ENCODE measurements at regions not wholly inside any gene's neighbourhood (a gene's known extent, or its start where the extent isn't known, plus 50 kb on each side); places are given as distances from the start of the nearest gene placed in this dataset.

DNA sequence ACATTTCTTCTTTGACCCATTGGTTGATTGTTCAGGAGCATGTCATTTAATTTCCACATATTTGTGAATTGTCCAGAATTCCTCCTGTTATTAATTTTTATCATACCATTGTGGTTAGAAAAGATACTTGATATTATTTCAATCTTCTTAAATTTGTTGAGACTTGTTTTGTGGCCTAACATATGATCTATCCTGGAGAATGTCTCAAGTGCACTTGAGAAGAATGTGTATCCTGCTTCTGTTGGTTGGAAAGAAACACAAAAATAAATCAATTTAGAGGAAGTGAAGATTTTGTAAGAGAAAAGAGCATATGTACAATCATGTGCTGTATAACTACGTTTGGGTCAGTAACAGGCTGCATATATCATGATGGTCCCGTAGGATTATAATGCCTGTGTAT, 118.6 kb upstream of the CDC42EP3 start:
- Histone ChIP-seq H3K27me3 (ENCODE audit: control insufficient read depth in 4 of 4, insufficient read depth in 4 of 4, low read length in 3 of 4) (no peaks in the 10 kb centered on the region), H3K9ac (ENCODE audit: low read depth in 1 of 2, low read length in 2 of 2) (no peak overlapping the region), H3K4me1 (ENCODE audit: control insufficient read depth in 4 of 4, insufficient read depth in 4 of 4, low read length in 3 of 4) (peaks cover 0 to 4% (median 0%) of the 10 kb centered on the region in 4 donors), H3K9me3 (ENCODE audit: control insufficient read depth in 4 of 4, low read length in 3 of 4) (peaks cover 0 to 9% (median 4%) of the 10 kb centered on the region in 4 donors), H3K36me3 (ENCODE audit: control insufficient read depth in 4 of 4, insufficient read depth in 3 of 4, low read depth in 1 of 4, low read length in 3 of 4) (no peaks in the 10 kb centered on the region), H3K27ac (ENCODE audit: low read depth in 1 of 2, low read length in 2 of 2) (no peak overlapping the region), H3K4me3 (ENCODE audit: low read depth in 1 of 3, low read length in 3 of 3) (no peak overlapping the region)
- TF ChIP-seq, protein P1, sequence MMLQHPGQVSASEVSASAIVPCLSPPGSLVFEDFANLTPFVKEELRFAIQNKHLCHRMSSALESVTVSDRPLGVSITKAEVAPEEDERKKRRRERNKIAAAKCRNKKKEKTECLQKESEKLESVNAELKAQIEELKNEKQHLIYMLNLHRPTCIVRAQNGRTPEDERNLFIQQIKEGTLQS (IDR thresholded peaks at IDR 0.05): no peak
- no peak for TF ChIP-seq TAF1 (conservative IDR thresholded peaks at IDR 0.05)
- no peak for DNase-seq (ENCODE audit: low spot score)
- WGBS: 78% methylated on average over 2 of the region's 2 CpGs

DNA sequence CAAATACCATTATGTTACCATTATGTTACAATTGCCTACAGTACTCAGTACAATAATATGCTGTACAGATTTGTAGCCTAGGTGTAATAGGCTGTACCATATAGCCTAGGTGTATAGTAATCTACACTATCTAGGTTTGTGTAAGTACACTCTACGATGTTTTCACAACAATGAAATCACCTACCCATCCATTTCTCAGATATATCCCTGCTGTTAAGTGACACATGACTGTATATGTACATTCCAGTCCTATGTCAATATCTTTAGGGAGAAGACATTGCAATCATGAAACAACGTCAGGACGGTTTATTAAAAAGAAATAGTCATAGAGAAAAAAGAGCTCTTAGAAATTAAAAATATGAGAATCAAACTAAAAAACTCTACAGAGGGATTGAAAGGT, 119.0 kb upstream of the CDC42EP3 start:
- 87% methylated on average over 3 of the region's 3 CpGs for WGBS
- no peak overlapping the region for H3K4me3 ChIP-seq (ENCODE audit: low read depth in 1 of 3, low read length in 3 of 3)
- TF ChIP-seq HNF4A (conservative IDR thresholded peaks at IDR 0.05): no peak
- TF ChIP-seq FOXA1 (IDR thresholded peaks at IDR 0.05): no peak
- no peak for TF ChIP-seq HNF4G (IDR thresholded peaks at IDR 0.05)
- no peak for TF ChIP-seq RXRA (IDR thresholded peaks at IDR 0.05)
- TF ChIP-seq, protein P2, sequence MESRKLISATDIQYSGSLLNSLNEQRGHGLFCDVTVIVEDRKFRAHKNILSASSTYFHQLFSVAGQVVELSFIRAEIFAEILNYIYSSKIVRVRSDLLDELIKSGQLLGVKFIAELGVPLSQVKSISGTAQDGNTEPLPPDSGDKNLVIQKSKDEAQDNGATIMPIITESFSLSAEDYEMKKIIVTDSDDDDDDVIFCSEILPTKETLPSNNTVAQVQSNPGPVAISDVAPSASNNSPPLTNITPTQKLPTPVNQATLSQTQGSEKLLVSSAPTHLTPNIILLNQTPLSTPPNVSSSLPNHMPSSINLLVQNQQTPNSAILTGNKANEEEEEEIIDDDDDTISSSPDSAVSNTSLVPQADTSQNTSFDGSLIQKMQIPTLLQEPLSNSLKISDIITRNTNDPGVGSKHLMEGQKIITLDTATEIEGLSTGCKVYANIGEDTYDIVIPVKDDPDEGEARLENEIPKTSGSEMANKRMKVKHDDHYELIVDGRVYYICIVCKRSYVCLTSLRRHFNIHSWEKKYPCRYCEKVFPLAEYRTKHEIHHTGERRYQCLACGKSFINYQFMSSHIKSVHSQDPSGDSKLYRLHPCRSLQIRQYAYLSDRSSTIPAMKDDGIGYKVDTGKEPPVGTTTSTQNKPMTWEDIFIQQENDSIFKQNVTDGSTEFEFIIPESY (IDR thresholded peaks at IDR 0.05): no peak
- TF ChIP-seq, protein P3, sequence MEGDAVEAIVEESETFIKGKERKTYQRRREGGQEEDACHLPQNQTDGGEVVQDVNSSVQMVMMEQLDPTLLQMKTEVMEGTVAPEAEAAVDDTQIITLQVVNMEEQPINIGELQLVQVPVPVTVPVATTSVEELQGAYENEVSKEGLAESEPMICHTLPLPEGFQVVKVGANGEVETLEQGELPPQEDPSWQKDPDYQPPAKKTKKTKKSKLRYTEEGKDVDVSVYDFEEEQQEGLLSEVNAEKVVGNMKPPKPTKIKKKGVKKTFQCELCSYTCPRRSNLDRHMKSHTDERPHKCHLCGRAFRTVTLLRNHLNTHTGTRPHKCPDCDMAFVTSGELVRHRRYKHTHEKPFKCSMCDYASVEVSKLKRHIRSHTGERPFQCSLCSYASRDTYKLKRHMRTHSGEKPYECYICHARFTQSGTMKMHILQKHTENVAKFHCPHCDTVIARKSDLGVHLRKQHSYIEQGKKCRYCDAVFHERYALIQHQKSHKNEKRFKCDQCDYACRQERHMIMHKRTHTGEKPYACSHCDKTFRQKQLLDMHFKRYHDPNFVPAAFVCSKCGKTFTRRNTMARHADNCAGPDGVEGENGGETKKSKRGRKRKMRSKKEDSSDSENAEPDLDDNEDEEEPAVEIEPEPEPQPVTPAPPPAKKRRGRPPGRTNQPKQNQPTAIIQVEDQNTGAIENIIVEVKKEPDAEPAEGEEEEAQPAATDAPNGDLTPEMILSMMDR (IDR thresholded peaks at IDR 0.05; ENCODE audit: low read depth, low read length, missing input control): no peak
- no peak for TF ChIP-seq EGR1 (IDR thresholded peaks at IDR 0.05; ENCODE audit: low read depth in 2 of 2)
- no peak for TF ChIP-seq FOXA2 (IDR thresholded peaks at IDR 0.05)
- TF ChIP-seq YY1 (IDR thresholded peaks at IDR 0.05): no peak

DNA sequence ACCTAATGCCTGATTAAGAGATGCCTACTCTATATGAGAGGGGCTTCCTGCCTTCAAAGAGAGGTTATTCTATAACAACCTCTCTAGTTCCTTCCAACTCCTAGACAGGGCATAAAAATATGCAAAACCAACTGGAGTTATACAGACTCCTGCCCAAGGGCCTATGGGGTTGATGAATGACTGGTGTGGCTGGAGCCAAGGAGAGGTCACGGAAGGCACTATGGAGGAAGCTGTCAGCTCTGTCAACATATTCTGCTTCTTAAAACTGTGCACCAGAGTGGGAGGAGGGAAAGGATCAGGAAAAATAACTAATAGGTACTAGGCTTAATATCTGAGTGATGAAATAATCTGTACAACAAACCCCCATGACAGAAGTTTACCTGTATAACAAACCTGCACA, 120.9 kb upstream of the CDC42EP3 start:
- TF ChIP-seq HNF4A (conservative IDR thresholded peaks at IDR 0.05) (no peak), TAF1 (conservative IDR thresholded peaks at IDR 0.05) (no peak), FOXA1 (IDR thresholded peaks at IDR 0.05) (no peak)
- TF ChIP-seq, protein P1 (IDR thresholded peaks at IDR 0.05): no peak
- Histone ChIP-seq H3K27me3 (ENCODE audit: control insufficient read depth in 4 of 4, insufficient read depth in 4 of 4, low read length in 3 of 4) (no peaks in the 10 kb centered on the region), H3K9ac (ENCODE audit: low read depth in 1 of 2, low read length in 2 of 2) (no peak overlapping the region), H3K9me3 (ENCODE audit: control insufficient read depth in 4 of 4, low read length in 3 of 4) (peaks cover 0 to 9% (median 4%) of the 10 kb centered on the region in 4 donors), H3K4me3 (ENCODE audit: low read depth in 1 of 3, low read length in 3 of 3) (no peak overlapping the region), H3K36me3 (ENCODE audit: control insufficient read depth in 4 of 4, insufficient read depth in 3 of 4, low read depth in 1 of 4, low read length in 3 of 4) (no peaks in the 10 kb centered on the region), H3K4me1 (ENCODE audit: control insufficient read depth in 4 of 4, insufficient read depth in 4 of 4, low read length in 3 of 4) (no peaks in the 10 kb centered on the region), H3K27ac (ENCODE audit: low read depth in 1 of 2, low read length in 2 of 2) (no peak overlapping the region)
- WGBS: 87% methylated on average over 1 of the region's 1 CpG
- DNase-seq (ENCODE audit: low spot score): no peak

More for the DNA sequence above, 119.0 kb upstream of the CDC42EP3 start:
- no peak overlapping the region for H3K9ac ChIP-seq (ENCODE audit: low read depth in 1 of 2, low read length in 2 of 2)
- no peak overlapping the region for H3K27ac ChIP-seq (ENCODE audit: low read depth in 1 of 2, low read length in 2 of 2)
- H3K27me3 ChIP-seq (ENCODE audit: control insufficient read depth in 4 of 4, insufficient read depth in 4 of 4, low read length in 3 of 4): no peaks in the 10 kb centered on the region
- no peaks in the 10 kb centered on the region for H3K36me3 ChIP-seq (ENCODE audit: control insufficient read depth in 4 of 4, insufficient read depth in 3 of 4, low read depth in 1 of 4, low read length in 3 of 4)
- DNase-seq (ENCODE audit: low spot score): no peak
- H3K4me1 ChIP-seq (ENCODE audit: control insufficient read depth in 4 of 4, insufficient read depth in 4 of 4, low read length in 3 of 4): peaks cover 0 to 4% (median 0%) of the 10 kb centered on the region in 4 donors
- H3K9me3 ChIP-seq (ENCODE audit: control insufficient read depth in 4 of 4, low read length in 3 of 4): peaks cover 0 to 9% (median 4%) of the 10 kb centered on the region in 4 donors
